Bronchial epithelial cell (primary cell): ENCODE measurements at regions not wholly inside any gene's neighbourhood (a gene's known extent, or its start where the extent isn't known, plus 50 kb on each side); places are given as distances from the start of the nearest gene placed in this dataset.

ENCODE experiments used
- DNase-seq: peaks from one replicate; pipeline ENCODE4 v3.0.0-alpha.2; 2010; ENCODE audit warnings: low read depth
- FAIRE-seq: peaks from 2 replicates; lab custom pipeline; 2011; peaks lifted over from hg19 to GRCh38; lab: Jason Lieb, UNC
- H3K27me3 ChIP-seq: 2 replicates; pipeline ENCODE4 v1.5.1; 2011; ENCODE audit warnings: low read length; ENCODE audit not compliant: control insufficient read depth, insufficient read depth
- H3K36me3 ChIP-seq: 2 replicates; pipeline ENCODE4 v1.5.1; 2011; ENCODE audit warnings: low read length; ENCODE audit not compliant: control insufficient read depth, insufficient read depth
- H3K4me3 ChIP-seq: 2 replicates; pipeline ENCODE4 v1.5.1; 2011; ENCODE audit warnings: mild to moderate bottlenecking, low read depth, low read length, control low read depth
- CTCF ChIP-seq: IDR thresholded peaks from 2 replicates; pipeline ENCODE4 v1.5.1; 2011; ENCODE audit warnings: mild to moderate bottlenecking, moderate library complexity, low read length, control low read depth, inconsistent platforms; ENCODE audit not compliant: insufficient read depth, severe bottlenecking

- Histone ChIP-seq H3K4me3 (no peak overlapping the region), H3K36me3 (no peaks in the 10 kb centered on the region), H3K27me3 (no peaks in the 10 kb centered on the region)
- TF ChIP-seq CTCF, result no peak
- FAIRE-seq, result no peak
- no peak for DNase-seq
Observed at GRCh38 chr4:151950993-151951670, 190.3 kb upstream of the GATB start.

- Histone ChIP-seq H3K4me3 (no peak overlapping the region), H3K27me3 (no peaks in the 10 kb centered on the region), H3K36me3 (no peaks in the 10 kb centered on the region)
- DNase-seq (peak; percentile 96), FAIRE-seq (no peak)
- TF ChIP-seq CTCF, result no peak
Observed at GRCh38 chr4:151948351-151949016, 187.7 kb upstream of the GATB start.

GRCh38 chr4:151946718-151947117 lies 185.9 kb upstream of the GATB start:
- no peak for DNase-seq
- H3K27me3 ChIP-seq, result no peaks in the 10 kb centered on the region
- H3K4me3 ChIP-seq, result no peak overlapping the region
- no peaks in the 10 kb centered on the region for H3K36me3 ChIP-seq
- no peak for TF ChIP-seq CTCF
- FAIRE-seq, result no peak

- FAIRE-seq (no peak), DNase-seq (no peak)
- H3K27me3 ChIP-seq, result no peaks in the 10 kb centered on the region
- no peak for TF ChIP-seq CTCF
- no peaks in the 10 kb centered on the region for H3K36me3 ChIP-seq
- no peak overlapping the region for H3K4me3 ChIP-seq
Observed at GRCh38 chr4:151942971-151943370, 182.2 kb upstream of the GATB start.

- H3K27me3 ChIP-seq, result no peaks in the 10 kb centered on the region
- DNase-seq, result peak; percentile 93
- H3K36me3 ChIP-seq, result no peaks in the 10 kb centered on the region
- no peak for FAIRE-seq
- no peak for TF ChIP-seq CTCF
- H3K4me3 ChIP-seq, result no peak overlapping the region
Observed at GRCh38 chr4:151940926-151941617, 180.3 kb upstream of the GATB start.
